ENCODE measurements at regions not wholly inside any gene's neighbourhood (a gene's known extent, or its start where the extent isn't known, plus 50 kb on each side); places are given as distances from the start of the nearest gene placed in this dataset.

- H3F3A ChIP-seq (ENCODE audit: insufficient read depth, low read length, poor library complexity, severe bottlenecking) = no peaks in the 10 kb centered on the region
- H3K27ac ChIP-seq (ENCODE audit: low read length) = no peak overlapping the region
- no peaks in the 10 kb centered on the region for H3K9me2 ChIP-seq (ENCODE audit: insufficient read depth, low read length)
- no peaks in the 10 kb centered on the region for H3K9me3 ChIP-seq (ENCODE audit: low read length)
- TF ChIP-seq TAF1 (IDR thresholded peaks at IDR 0.05; ENCODE audit: low read depth) = no peak
- no peak for TF ChIP-seq SMC3 (conservative IDR thresholded peaks at IDR 0.05; ENCODE audit: poor library complexity)
- no peak for TF ChIP-seq MXI1 (conservative IDR thresholded peaks at IDR 0.05; ENCODE audit: poor library complexity, severe bottlenecking)
- no peak for TF ChIP-seq RAD21 (conservative IDR thresholded peaks at IDR 0.05)
- no peak overlapping the region for H3K9ac ChIP-seq (ENCODE audit: low read length)
- no peak overlapping the region for H3K4me2 ChIP-seq (ENCODE audit: low read length)
- H3K27me3 ChIP-seq (ENCODE audit: insufficient read depth, low read depth, low read length) = no peaks in the 10 kb centered on the region
- H3K79me2 ChIP-seq (replicated peaks; ENCODE audit: insufficient read depth, low read length) = no peaks in the 10 kb centered on the region
- H3K36me3 ChIP-seq (ENCODE audit: insufficient read depth, low read length) = no peaks in the 10 kb centered on the region
- no peak overlapping the region for H3K4me3 ChIP-seq (ENCODE audit: low read length)
- no peak overlapping the region for H2AFZ ChIP-seq (ENCODE audit: low read depth, low read length)
- no peaks in the 10 kb centered on the region for H4K20me1 ChIP-seq (ENCODE audit: insufficient read depth)
These were observed 326.8 kb upstream of the RTL1 start for GRCh38 chr14:101230161-101230850.

- no peak overlapping the region for H3K4me2 ChIP-seq (ENCODE audit: low read length)
- H3K4me3 ChIP-seq (ENCODE audit: low read length) = no peak overlapping the region
- H3K36me3 ChIP-seq (ENCODE audit: insufficient read depth, low read length) = no peaks in the 10 kb centered on the region
- H3K27me3 ChIP-seq (ENCODE audit: insufficient read depth, low read depth, low read length) = no peaks in the 10 kb centered on the region
- H3K9me2 ChIP-seq (ENCODE audit: insufficient read depth, low read length) = no peaks in the 10 kb centered on the region
- H4K20me1 ChIP-seq (ENCODE audit: insufficient read depth) = no peaks in the 10 kb centered on the region
- no peaks in the 10 kb centered on the region for H3F3A ChIP-seq (ENCODE audit: insufficient read depth, low read length, poor library complexity, severe bottlenecking)
- TF ChIP-seq CTCF (IDR thresholded peaks at IDR 0.05; ENCODE audit: poor library complexity, severe bottlenecking) = no peak
- TF ChIP-seq TAF1 (IDR thresholded peaks at IDR 0.05; ENCODE audit: low read depth) = no peak
- no peak for TF ChIP-seq REST (IDR thresholded peaks at IDR 0.05; ENCODE audit: borderline replicate concordance)
- no peak for TF ChIP-seq RAD21 (conservative IDR thresholded peaks at IDR 0.05)
- no peak for TF ChIP-seq MXI1 (conservative IDR thresholded peaks at IDR 0.05; ENCODE audit: poor library complexity, severe bottlenecking)
- TF ChIP-seq EZH2 (IDR thresholded peaks at IDR 0.05; ENCODE audit: borderline replicate concordance, insufficient read depth, low read length, poor library complexity, severe bottlenecking) = no peak
- no peak for TF ChIP-seq SMC3 (conservative IDR thresholded peaks at IDR 0.05; ENCODE audit: poor library complexity)
- TF ChIP-seq POLR2AphosphoS5 (IDR thresholded peaks at IDR 0.05) = no peak
- H3K9ac ChIP-seq (ENCODE audit: low read length) = no peak overlapping the region
- no peaks in the 10 kb centered on the region for H3K79me2 ChIP-seq (replicated peaks; ENCODE audit: insufficient read depth, low read length)
- H2AFZ ChIP-seq (ENCODE audit: low read depth, low read length) = no peak overlapping the region
- H3K9me3 ChIP-seq (ENCODE audit: low read length) = no peaks in the 10 kb centered on the region
- H3K27ac ChIP-seq (ENCODE audit: low read length) = no peak overlapping the region
These were observed 327.5 kb upstream of the RTL1 start for GRCh38 chr14:101230851-101231550.

Data from neural cell (in vitro differentiated cells).